ENCODE measurements at regions not wholly inside any gene's neighbourhood (a gene's known extent, or its start where the extent isn't known, plus 50 kb on each side); places are given as distances from the start of the nearest gene placed in this dataset.
A peak's percentile ranks its signal among the peaks of the same experiment; 100 is the strongest.

DNA sequence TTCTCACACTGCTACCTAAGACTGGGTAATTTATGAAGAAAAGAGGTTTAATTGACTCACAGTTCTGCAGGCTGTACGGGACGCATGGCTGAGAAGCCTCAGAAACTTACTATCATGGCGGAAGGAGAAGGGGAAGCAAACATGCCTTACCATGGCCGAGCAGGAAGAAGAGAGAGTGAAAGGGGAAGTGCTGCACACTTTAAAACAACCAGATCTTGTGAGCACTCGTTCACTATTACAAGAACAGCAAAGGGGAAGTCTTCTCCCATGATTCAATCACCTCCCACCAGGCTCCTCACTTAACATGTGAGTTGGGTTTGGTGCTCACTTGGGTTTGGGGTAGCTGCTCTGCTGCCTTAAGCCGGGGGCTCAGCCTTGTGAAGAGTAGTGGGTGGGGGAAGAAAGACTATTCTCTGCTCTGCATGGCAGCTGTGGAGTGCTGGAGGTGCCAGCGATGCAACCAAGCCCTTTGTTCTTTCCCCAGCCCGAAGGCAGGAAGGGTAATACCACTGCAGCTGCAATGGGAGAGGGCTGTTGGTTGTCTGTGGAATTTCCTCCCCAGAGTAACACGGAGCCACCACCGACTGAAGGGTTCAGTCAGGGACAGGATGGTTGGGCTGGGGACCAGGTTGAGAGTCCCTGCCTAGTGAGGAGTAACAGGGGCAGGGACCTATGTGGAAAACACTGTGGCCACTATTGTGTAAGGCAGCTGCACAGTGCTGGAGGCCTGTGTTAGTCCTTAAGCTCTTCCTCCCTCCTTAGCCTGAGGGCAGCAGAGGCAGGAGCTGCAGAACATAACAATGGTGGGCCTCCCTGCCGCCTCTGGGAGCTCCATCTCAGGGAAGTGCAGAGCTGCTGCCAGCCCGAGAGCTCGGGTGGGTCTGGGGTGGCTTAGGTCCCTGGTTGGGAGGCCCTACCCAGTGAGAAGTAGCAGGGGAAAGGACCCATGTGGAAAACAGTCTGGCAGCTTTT, 1262.5 kb downstream of the EFNB2 start:
- H3K4me1 ChIP-seq (ENCODE audit: insufficient read depth): no peaks in the 10 kb centered on the region
- DNase-seq (ENCODE audit: low spot score): no peak
- no peak for ATAC-seq

DNA sequence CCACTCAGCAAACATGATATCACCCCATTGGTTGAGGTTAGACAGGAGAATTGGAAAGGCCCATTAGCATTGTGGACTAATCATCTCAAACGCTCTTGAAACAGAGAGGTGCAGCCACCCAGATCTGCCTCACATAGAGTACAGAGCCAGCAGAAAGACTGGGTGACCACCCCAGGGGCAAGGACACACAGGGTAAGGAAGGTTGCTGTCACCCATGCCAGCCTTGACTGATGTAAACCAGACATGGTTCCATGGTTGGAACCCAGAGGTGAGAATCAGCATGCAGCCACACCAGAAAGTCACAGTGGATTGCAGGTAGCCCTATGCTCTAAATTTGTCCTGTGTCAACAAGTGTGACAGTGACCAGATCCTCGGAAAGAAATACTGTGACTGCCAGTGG, 1268.8 kb downstream of the EFNB2 start:
- no peak overlapping the region for H3K4me2 ChIP-seq
- no peaks in the 10 kb centered on the region for H4K20me1 ChIP-seq (replicated peaks; ENCODE audit: insufficient read depth)
- H3K4me3 Mint-ChIP-seq: no peak overlapping the region
- H3K9me2 ChIP-seq (ENCODE audit: insufficient read depth): peaks cover 8% of the 10 kb centered on the region
- H3F3A ChIP-seq (replicated peaks; ENCODE audit: low read depth): no peaks in the 10 kb centered on the region
- no peaks in the 10 kb centered on the region for H3K27me3 Mint-ChIP-seq (ENCODE audit: insufficient read depth, low read depth, poor library complexity)
- 0 out of 3 replicates have a peak, but pooled peaks cover 3% of the 10 kb centered on the region for H3K4me1 Mint-ChIP-seq
- H3K79me2 ChIP-seq (replicated peaks; ENCODE audit: insufficient read depth): no peaks in the 10 kb centered on the region
- no peak overlapping the region for H3K27ac Mint-ChIP-seq
- DNase-seq (ENCODE audit: low spot score): no peak
- peaks cover 8% of the 10 kb centered on the region; the same call in 1 of the 3 replicates for H3K9me3 Mint-ChIP-seq
- no peaks in the 10 kb centered on the region for H3K4me1 ChIP-seq (ENCODE audit: insufficient read depth)
- no peak overlapping the region for H2AFZ ChIP-seq
- peaks cover 9% of the 10 kb centered on the region for H3K36me3 Mint-ChIP-seq (ENCODE audit: low read depth)
- H3K4me3 ChIP-seq: no peak overlapping the region
- no peak for ATAC-seq
- H3K27ac ChIP-seq (ENCODE audit: low read depth): no peak overlapping the region
- H3K36me3 ChIP-seq (ENCODE audit: insufficient read depth): no peaks in the 10 kb centered on the region
- H3K27me3 ChIP-seq (ENCODE audit: insufficient read depth): no peaks in the 10 kb centered on the region
- TF ChIP-seq, protein P1, sequence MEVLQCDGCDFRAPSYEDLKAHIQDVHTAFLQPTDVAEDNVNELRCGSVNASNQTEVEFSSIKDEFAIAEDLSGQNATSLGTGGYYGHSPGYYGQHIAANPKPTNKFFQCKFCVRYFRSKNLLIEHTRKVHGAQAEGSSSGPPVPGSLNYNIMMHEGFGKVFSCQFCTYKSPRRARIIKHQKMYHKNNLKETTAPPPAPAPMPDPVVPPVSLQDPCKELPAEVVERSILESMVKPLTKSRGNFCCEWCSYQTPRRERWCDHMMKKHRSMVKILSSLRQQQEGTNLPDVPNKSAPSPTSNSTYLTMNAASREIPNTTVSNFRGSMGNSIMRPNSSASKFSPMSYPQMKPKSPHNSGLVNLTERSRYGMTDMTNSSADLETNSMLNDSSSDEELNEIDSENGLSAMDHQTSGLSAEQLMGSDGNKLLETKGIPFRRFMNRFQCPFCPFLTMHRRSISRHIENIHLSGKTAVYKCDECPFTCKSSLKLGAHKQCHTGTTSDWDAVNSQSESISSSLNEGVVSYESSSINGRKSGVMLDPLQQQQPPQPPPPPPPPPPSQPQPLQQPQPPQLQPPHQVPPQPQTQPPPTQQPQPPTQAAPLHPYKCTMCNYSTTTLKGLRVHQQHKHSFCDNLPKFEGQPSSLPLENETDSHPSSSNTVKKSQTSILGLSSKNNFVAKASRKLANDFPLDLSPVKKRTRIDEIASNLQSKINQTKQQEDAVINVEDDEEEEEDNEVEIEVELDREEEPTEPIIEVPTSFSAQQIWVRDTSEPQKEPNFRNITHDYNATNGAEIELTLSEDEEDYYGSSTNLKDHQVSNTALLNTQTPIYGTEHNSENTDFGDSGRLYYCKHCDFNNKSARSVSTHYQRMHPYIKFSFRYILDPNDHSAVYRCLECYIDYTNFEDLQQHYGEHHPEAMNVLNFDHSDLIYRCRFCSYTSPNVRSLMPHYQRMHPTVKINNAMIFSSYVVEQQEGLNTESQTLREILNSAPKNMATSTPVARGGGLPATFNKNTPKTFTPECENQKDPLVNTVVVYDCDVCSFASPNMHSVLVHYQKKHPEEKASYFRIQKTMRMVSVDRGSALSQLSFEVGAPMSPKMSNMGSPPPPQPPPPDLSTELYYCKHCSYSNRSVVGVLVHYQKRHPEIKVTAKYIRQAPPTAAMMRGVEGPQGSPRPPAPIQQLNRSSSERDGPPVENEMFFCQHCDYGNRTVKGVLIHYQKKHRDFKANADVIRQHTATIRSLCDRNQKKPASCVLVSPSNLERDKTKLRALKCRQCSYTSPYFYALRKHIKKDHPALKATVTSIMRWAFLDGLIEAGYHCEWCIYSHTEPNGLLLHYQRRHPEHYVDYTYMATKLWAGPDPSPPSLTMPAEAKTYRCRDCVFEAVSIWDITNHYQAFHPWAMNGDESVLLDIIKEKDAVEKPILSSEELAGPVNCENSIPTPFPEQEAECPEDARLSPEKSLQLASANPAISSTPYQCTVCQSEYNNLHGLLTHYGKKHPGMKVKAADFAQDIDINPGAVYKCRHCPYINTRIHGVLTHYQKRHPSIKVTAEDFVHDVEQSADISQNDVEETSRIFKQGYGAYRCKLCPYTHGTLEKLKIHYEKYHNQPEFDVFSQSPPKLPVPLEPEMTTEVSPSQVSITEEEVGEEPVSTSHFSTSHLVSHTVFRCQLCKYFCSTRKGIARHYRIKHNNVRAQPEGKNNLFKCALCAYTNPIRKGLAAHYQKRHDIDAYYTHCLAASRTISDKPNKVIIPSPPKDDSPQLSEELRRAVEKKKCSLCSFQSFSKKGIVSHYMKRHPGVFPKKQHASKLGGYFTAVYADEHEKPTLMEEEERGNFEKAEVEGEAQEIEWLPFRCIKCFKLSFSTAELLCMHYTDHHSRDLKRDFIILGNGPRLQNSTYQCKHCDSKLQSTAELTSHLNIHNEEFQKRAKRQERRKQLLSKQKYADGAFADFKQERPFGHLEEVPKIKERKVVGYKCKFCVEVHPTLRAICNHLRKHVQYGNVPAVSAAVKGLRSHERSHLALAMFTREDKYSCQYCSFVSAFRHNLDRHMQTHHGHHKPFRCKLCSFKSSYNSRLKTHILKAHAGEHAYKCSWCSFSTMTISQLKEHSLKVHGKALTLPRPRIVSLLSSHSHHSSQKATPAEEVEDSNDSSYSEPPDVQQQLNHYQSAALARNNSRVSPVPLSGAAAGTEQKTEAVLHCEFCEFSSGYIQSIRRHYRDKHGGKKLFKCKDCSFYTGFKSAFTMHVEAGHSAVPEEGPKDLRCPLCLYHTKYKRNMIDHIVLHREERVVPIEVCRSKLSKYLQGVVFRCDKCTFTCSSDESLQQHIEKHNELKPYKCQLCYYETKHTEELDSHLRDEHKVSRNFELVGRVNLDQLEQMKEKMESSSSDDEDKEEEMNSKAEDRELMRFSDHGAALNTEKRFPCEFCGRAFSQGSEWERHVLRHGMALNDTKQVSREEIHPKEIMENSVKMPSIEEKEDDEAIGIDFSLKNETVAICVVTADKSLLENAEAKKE (CRISPR knock-in tag; IDR thresholded peaks at IDR 0.05): no peak
- no peak for TF ChIP-seq ZNF331 (CRISPR knock-in tag; IDR thresholded peaks at IDR 0.05; ENCODE audit: low read depth)
- TF ChIP-seq, protein P2, sequence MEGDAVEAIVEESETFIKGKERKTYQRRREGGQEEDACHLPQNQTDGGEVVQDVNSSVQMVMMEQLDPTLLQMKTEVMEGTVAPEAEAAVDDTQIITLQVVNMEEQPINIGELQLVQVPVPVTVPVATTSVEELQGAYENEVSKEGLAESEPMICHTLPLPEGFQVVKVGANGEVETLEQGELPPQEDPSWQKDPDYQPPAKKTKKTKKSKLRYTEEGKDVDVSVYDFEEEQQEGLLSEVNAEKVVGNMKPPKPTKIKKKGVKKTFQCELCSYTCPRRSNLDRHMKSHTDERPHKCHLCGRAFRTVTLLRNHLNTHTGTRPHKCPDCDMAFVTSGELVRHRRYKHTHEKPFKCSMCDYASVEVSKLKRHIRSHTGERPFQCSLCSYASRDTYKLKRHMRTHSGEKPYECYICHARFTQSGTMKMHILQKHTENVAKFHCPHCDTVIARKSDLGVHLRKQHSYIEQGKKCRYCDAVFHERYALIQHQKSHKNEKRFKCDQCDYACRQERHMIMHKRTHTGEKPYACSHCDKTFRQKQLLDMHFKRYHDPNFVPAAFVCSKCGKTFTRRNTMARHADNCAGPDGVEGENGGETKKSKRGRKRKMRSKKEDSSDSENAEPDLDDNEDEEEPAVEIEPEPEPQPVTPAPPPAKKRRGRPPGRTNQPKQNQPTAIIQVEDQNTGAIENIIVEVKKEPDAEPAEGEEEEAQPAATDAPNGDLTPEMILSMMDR (conservative IDR thresholded peaks at IDR 0.05; ENCODE audit: low read depth in 2 of 2): no peak
- no peak for TF ChIP-seq ZNF114 (CRISPR knock-in tag; IDR thresholded peaks at IDR 0.05)
- TF ChIP-seq, protein P3, sequence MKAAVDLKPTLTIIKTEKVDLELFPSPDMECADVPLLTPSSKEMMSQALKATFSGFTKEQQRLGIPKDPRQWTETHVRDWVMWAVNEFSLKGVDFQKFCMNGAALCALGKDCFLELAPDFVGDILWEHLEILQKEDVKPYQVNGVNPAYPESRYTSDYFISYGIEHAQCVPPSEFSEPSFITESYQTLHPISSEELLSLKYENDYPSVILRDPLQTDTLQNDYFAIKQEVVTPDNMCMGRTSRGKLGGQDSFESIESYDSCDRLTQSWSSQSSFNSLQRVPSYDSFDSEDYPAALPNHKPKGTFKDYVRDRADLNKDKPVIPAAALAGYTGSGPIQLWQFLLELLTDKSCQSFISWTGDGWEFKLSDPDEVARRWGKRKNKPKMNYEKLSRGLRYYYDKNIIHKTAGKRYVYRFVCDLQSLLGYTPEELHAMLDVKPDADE (IDR thresholded peaks at IDR 0.05): no peak
- TF ChIP-seq, protein P4, sequence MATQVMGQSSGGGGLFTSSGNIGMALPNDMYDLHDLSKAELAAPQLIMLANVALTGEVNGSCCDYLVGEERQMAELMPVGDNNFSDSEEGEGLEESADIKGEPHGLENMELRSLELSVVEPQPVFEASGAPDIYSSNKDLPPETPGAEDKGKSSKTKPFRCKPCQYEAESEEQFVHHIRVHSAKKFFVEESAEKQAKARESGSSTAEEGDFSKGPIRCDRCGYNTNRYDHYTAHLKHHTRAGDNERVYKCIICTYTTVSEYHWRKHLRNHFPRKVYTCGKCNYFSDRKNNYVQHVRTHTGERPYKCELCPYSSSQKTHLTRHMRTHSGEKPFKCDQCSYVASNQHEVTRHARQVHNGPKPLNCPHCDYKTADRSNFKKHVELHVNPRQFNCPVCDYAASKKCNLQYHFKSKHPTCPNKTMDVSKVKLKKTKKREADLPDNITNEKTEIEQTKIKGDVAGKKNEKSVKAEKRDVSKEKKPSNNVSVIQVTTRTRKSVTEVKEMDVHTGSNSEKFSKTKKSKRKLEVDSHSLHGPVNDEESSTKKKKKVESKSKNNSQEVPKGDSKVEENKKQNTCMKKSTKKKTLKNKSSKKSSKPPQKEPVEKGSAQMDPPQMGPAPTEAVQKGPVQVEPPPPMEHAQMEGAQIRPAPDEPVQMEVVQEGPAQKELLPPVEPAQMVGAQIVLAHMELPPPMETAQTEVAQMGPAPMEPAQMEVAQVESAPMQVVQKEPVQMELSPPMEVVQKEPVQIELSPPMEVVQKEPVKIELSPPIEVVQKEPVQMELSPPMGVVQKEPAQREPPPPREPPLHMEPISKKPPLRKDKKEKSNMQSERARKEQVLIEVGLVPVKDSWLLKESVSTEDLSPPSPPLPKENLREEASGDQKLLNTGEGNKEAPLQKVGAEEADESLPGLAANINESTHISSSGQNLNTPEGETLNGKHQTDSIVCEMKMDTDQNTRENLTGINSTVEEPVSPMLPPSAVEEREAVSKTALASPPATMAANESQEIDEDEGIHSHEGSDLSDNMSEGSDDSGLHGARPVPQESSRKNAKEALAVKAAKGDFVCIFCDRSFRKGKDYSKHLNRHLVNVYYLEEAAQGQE (IDR thresholded peaks at IDR 0.05; ENCODE audit: unreplicated experiment): no peak

More for the DNA sequence above, 1262.5 kb downstream of the EFNB2 start:
- no peaks in the 10 kb centered on the region for H3K79me2 ChIP-seq (replicated peaks; ENCODE audit: insufficient read depth)
- no peak overlapping the region for H3K4me3 ChIP-seq
- peaks cover 9% of the 10 kb centered on the region for H3K36me3 Mint-ChIP-seq (ENCODE audit: low read depth)
- no peak overlapping the region for H3K4me3 Mint-ChIP-seq
- H3K9me2 ChIP-seq (ENCODE audit: insufficient read depth): peaks cover 13% of the 10 kb centered on the region
- H3K4me2 ChIP-seq: no peak overlapping the region
- no peaks in the 10 kb centered on the region for H3K27me3 ChIP-seq (ENCODE audit: insufficient read depth)
- H3K27ac ChIP-seq (ENCODE audit: low read depth): no peak overlapping the region
- peaks cover 8% of the 10 kb centered on the region; the same call in 2 of the 3 replicates for H3K9me3 Mint-ChIP-seq
- H3F3A ChIP-seq (replicated peaks; ENCODE audit: low read depth): no peaks in the 10 kb centered on the region
- no peaks in the 10 kb centered on the region; the same call in 2 of the 3 replicates for H3K4me1 Mint-ChIP-seq
- no peaks in the 10 kb centered on the region for H4K20me1 ChIP-seq (replicated peaks; ENCODE audit: insufficient read depth)
- no peaks in the 10 kb centered on the region for H3K36me3 ChIP-seq (ENCODE audit: insufficient read depth)
- no peak for TF ChIP-seq ZNF331 (CRISPR knock-in tag; IDR thresholded peaks at IDR 0.05; ENCODE audit: low read depth)
- H3K27me3 Mint-ChIP-seq (ENCODE audit: insufficient read depth, low read depth, poor library complexity): peaks cover 6% of the 10 kb centered on the region
- 0 out of 2 replicates have a peak overlapping the region, but pooled peaks have one; percentile 38 for H2AFZ ChIP-seq
- no peak overlapping the region for H3K27ac Mint-ChIP-seq

Measured in GM23338 (cell line).